Osteoblast (primary cell): ENCODE measurements at regions not wholly inside any gene's neighbourhood (a gene's known extent, or its start where the extent isn't known, plus 50 kb on each side); places are given as distances from the start of the nearest gene placed in this dataset.

Source experiments
- DNase-seq: peaks from one replicate; pipeline ENCODE4 v3.0.0; 2011; ENCODE audit warnings: low spot score, mixed read lengths; ENCODE audit not compliant: insufficient read length; ENCODE audit errors: missing footprints
- H2AFZ ChIP-seq: 2 replicates; pipeline ENCODE4 v1.6.0; 2011; ENCODE audit warnings: mild to moderate bottlenecking, low read length
- H3K27ac ChIP-seq: 2 replicates; pipeline ENCODE4 v1.5.1; 2011; ENCODE audit warnings: mild to moderate bottlenecking, low read depth, low read length, moderate library complexity
- H3K27me3 ChIP-seq: 2 replicates; pipeline ENCODE4 v1.6.0; 2012; ENCODE audit warnings: mild to moderate bottlenecking, control low read depth, inconsistent platforms, low read length, moderate library complexity; ENCODE audit not compliant: insufficient read depth
- H3K36me3 ChIP-seq: 2 replicates; pipeline ENCODE4 v1.5.1; 2011; ENCODE audit warnings: mild to moderate bottlenecking, low read length, control low read depth, moderate library complexity; ENCODE audit not compliant: insufficient read depth
- H3K4me1 ChIP-seq: 2 replicates; pipeline ENCODE4 v1.5.1; 2011; ENCODE audit warnings: mild to moderate bottlenecking, low read length, control low read depth, moderate library complexity; ENCODE audit not compliant: insufficient read depth
- H3K4me2 ChIP-seq: 2 replicates; pipeline ENCODE4 v1.6.0; 2011; ENCODE audit warnings: mild to moderate bottlenecking, low read length; ENCODE audit not compliant: insufficient read depth
- H3K4me3 ChIP-seq: fragments of 200-600 bp; sonication (generic); 3 replicates; pipeline ENCODE4 v1.5.1; 2012; ENCODE audit warnings: mild to moderate bottlenecking, low read length, inconsistent platforms; ENCODE audit not compliant: insufficient read depth
- H3K79me2 ChIP-seq: 2 replicates; pipeline ENCODE4 v1.6.0; 2012; ENCODE audit warnings: mild to moderate bottlenecking, low read length, control low read depth, inconsistent platforms; ENCODE audit not compliant: insufficient read depth
- H3K9me3 ChIP-seq: 2 replicates; pipeline ENCODE4 v1.5.1; 2011; ENCODE audit warnings: low read depth, low read length, control low read depth
- H4K20me1 ChIP-seq: 2 replicates; pipeline ENCODE4 v1.6.0; 2012; ENCODE audit warnings: mild to moderate bottlenecking, low read length, control low read depth; ENCODE audit not compliant: insufficient read depth
- TF ChIP-seq, protein P1 (sequence below): IDR thresholded peaks from 2 replicates; pipeline ENCODE4 v1.5.1; 2011; ENCODE audit warnings: mild to moderate bottlenecking, low read depth, low read length, moderate library complexity; ENCODE audit errors: extremely low read depth

DNA sequence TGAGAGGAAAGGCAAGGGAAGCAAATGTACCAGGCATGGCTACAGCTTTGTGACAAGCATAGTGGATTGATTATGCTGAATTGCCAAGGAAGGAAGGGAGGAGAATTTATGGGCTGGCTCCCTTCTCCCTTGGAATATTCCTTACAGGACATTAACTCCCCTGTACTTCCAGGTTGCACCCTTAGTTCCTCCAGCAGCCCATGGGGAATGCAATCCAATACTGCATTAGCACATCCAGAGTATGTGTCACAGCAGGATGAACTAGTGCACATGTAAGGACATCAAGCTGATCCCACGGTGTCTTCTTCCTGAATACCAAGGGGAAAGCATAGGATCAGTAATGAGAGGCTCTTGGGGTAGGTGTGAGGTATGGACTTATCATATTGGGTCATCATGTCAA is 390.7 kb upstream of the POU3F2 start:
- Histone ChIP-seq H3K4me1 (no peaks in the 10 kb centered on the region), H2AFZ (no peak overlapping the region), H3K9me3 (no peaks in the 10 kb centered on the region), H3K4me2 (no peak overlapping the region), H3K79me2 (no peaks in the 10 kb centered on the region), H3K4me3 (no peak overlapping the region), H3K27me3 (no peaks in the 10 kb centered on the region), H3K36me3 (no peaks in the 10 kb centered on the region), H3K27ac (no peak overlapping the region), H4K20me1 (no peaks in the 10 kb centered on the region)
- TF ChIP-seq, protein P1, sequence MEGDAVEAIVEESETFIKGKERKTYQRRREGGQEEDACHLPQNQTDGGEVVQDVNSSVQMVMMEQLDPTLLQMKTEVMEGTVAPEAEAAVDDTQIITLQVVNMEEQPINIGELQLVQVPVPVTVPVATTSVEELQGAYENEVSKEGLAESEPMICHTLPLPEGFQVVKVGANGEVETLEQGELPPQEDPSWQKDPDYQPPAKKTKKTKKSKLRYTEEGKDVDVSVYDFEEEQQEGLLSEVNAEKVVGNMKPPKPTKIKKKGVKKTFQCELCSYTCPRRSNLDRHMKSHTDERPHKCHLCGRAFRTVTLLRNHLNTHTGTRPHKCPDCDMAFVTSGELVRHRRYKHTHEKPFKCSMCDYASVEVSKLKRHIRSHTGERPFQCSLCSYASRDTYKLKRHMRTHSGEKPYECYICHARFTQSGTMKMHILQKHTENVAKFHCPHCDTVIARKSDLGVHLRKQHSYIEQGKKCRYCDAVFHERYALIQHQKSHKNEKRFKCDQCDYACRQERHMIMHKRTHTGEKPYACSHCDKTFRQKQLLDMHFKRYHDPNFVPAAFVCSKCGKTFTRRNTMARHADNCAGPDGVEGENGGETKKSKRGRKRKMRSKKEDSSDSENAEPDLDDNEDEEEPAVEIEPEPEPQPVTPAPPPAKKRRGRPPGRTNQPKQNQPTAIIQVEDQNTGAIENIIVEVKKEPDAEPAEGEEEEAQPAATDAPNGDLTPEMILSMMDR, result no peak
- DNase-seq, result no peak

DNA sequence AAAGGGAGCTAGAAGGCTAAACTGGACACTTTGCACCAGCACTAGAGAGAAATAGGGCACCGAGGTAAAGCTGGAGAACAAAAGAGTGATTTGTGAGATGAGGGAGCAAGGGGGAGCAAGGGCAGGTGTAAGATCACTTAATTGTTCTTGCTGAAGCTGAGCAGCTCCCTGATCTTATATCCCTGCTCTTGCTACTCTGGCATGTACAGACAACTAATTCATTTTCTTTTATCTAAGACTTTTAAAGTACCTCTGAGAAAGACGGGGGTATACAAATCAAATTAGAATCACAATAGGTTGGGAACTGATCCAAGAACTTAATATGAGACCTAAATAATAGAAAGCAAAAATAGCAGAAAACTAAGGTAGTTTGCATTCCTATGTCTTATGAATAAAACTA is 381.7 kb upstream of the POU3F2 start:
- H3K4me1 ChIP-seq, result no peaks in the 10 kb centered on the region
- DNase-seq, result no peak
- H3K27ac ChIP-seq, result no peak overlapping the region
- TF ChIP-seq, protein P1, result no peak
- no peaks in the 10 kb centered on the region for H3K9me3 ChIP-seq
- no peak overlapping the region for H2AFZ ChIP-seq
- H3K4me2 ChIP-seq, result no peak overlapping the region
- H3K79me2 ChIP-seq, result no peaks in the 10 kb centered on the region
- H3K27me3 ChIP-seq, result no peaks in the 10 kb centered on the region
- no peaks in the 10 kb centered on the region for H4K20me1 ChIP-seq
- no peaks in the 10 kb centered on the region for H3K36me3 ChIP-seq
- H3K4me3 ChIP-seq, result no peak overlapping the region

DNA sequence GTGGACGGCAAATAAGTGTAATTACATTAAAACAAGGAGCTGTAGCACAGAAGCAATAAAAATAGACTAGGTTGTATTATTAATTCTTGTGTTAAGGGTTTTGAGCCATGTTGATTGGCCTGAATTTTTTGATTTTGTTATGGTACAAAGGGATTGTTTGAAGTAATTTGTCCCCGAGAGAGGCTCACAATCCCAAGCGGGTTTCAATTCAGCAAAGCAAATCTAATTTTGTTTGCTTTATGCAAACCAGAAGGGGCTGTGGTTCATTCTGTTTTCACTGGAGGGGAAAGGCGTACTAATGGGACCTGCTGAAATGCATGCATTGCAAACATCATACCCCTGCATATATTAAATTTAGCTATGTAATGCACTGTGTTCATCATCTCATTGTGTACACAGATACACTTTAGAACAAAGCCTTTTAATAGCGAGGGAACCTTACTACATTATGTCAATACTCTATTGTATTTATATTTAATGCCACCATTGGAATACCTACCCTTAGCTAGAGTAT is 379.5 kb upstream of the POU3F2 start:
- no peaks in the 10 kb centered on the region for H3K9me3 ChIP-seq
- no peak overlapping the region for H3K4me2 ChIP-seq
- no peak overlapping the region for H2AFZ ChIP-seq
- H3K27ac ChIP-seq, result no peak overlapping the region
- no peaks in the 10 kb centered on the region for H4K20me1 ChIP-seq
- H3K4me3 ChIP-seq, result no peak overlapping the region
- DNase-seq, result no peak
- no peaks in the 10 kb centered on the region for H3K79me2 ChIP-seq
- TF ChIP-seq, protein P1, result no peak
- no peaks in the 10 kb centered on the region for H3K27me3 ChIP-seq
- H3K4me1 ChIP-seq, result no peaks in the 10 kb centered on the region
- H3K36me3 ChIP-seq, result no peaks in the 10 kb centered on the region

DNA sequence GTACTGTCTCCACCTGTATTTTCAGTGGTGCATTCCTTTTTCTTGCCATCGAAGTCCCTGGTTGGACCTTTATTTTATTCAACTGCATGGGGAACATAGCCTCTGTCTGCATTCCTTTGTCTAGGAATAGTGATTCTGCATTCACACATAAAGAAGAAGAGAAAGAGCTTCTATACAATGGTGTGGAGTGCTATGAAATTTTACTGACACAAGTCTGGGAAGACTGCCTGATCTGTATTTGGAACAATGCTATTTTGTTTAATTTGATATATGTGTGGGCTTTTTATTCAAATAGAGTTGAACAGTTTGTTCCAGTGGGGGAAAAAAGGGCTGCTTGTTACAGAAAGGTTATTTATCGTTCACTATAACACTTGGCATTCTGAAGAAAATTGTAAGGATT is 375.7 kb upstream of the POU3F2 start:
- no peak overlapping the region for H3K4me2 ChIP-seq
- no peak overlapping the region for H2AFZ ChIP-seq
- H3K79me2 ChIP-seq, result no peaks in the 10 kb centered on the region
- no peaks in the 10 kb centered on the region for H3K4me1 ChIP-seq
- H3K27me3 ChIP-seq, result no peaks in the 10 kb centered on the region
- H3K36me3 ChIP-seq, result no peaks in the 10 kb centered on the region
- H3K9me3 ChIP-seq, result no peaks in the 10 kb centered on the region
- TF ChIP-seq, protein P1, result no peak
- DNase-seq, result no peak
- H3K4me3 ChIP-seq, result no peak overlapping the region
- no peak overlapping the region for H3K27ac ChIP-seq
- H4K20me1 ChIP-seq, result no peaks in the 10 kb centered on the region
